ENCODE measurements at regions not wholly inside any gene's neighbourhood (a gene's known extent, or its start where the extent isn't known, plus 50 kb on each side); places are given as distances from the start of the nearest gene placed in this dataset.

- no peak for TF ChIP-seq CTCF (IDR thresholded peaks at IDR 0.05)
- TF ChIP-seq POLR2A (IDR thresholded peaks at IDR 0.05): no peak
- no peak for TF ChIP-seq POLR2AphosphoS5 (IDR thresholded peaks at IDR 0.05)
- TF ChIP-seq EP300 (IDR thresholded peaks at IDR 0.05): no peak
Observed at GRCh38 chr22:22168941-22169867, 75.4 kb upstream of the VPREB1 start.

Data from sigmoid colon (tissue), 4 donors.